ENCODE measurements at regions not wholly inside any gene's neighbourhood (a gene's known extent, or its start where the extent isn't known, plus 50 kb on each side); places are given as distances from the start of the nearest gene placed in this dataset.
"Not testable (repeated sequence)": the region's sequence is repeated elsewhere in the genome, so short reads cannot be mapped to it uniquely, and the experiment has no call there.

- DNase-seq, result no peak
Observed at GRCh38 chr5:97545886-97546535, 363.0 kb upstream of the RIOK2 start.

DNA sequence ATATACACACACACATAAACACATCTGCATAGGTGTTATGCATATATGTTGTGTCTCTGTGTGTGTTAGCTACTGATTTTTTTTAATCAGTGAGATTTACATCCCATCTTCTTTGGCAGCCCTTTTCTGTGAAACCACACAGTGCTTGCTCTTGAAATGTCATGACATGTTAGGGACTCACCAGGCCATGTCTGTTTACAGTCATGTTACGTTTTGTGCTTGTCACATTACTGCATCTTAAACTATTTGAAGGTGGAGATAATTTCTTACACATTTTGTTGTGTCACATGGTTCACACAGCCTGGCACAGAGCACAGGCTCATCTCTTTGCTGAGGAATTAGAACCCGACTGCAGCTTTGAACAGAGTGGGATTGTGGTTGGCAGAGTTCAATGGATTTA lies 364.4 kb upstream of the RIOK2 start:
- DNase-seq, result no peak

GRCh38 chr5:97547999-97548738 lies 365.1 kb upstream of the RIOK2 start:
- no peak for DNase-seq

DNA sequence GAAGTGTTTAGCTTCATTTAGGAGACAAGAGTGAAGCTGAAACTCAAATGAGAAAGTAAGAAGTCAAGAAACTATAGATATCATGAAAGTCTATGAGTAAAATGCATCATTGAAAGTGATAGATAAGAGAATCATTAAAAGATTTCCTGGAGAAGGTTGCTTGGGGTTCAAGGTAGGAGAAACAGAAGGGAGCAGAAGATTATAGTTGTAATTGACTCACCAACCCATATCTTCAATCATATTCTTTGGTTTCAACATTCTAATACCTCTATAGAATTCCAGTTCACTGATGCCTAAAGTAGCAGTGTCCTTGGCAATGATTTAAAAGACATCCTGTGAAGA lies 365.7 kb upstream of the RIOK2 start:
- no peak for DNase-seq

- no peak for DNase-seq
Observed at GRCh38 chr5:97549496-97549895, 366.4 kb upstream of the RIOK2 start.

DNA sequence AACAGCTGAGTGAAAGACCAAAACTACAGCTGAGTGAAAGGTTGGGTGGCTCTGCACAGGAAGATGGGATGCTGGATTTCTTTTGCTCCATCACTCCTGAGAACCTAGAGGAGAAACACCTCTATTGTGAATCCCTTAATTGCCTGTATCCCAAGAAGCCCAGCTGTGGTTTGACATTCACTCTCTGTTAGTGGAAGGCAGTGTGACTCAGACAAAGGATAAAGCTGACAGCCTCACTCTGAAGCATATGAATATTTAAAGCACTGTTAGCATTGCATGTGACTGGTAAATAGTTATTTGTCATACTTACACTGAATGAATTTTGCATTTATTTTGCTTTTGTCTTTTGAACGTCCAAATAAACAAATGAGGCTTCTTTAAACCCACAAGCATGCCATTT lies 367.1 kb upstream of the RIOK2 start:
- no peak for DNase-seq

GRCh38 chr5:97550818-97551217 lies 367.8 kb upstream of the RIOK2 start:
- no peak for DNase-seq

- DNase-seq, result no peak
Observed at GRCh38 chr5:97553604-97554452, 370.8 kb upstream of the RIOK2 start.

GRCh38 chr5:97554977-97555643 lies 372.1 kb upstream of the RIOK2 start:
- DNase-seq, result no peak

GRCh38 chr5:97555644-97555981 lies 372.6 kb upstream of the RIOK2 start:
- no peak for DNase-seq

- no peak for DNase-seq
Observed at GRCh38 chr5:97559827-97560598, 377.0 kb upstream of the RIOK2 start.

- DNase-seq, result no peak
Observed at GRCh38 chr5:97560599-97560993, 377.5 kb upstream of the RIOK2 start.

DNA sequence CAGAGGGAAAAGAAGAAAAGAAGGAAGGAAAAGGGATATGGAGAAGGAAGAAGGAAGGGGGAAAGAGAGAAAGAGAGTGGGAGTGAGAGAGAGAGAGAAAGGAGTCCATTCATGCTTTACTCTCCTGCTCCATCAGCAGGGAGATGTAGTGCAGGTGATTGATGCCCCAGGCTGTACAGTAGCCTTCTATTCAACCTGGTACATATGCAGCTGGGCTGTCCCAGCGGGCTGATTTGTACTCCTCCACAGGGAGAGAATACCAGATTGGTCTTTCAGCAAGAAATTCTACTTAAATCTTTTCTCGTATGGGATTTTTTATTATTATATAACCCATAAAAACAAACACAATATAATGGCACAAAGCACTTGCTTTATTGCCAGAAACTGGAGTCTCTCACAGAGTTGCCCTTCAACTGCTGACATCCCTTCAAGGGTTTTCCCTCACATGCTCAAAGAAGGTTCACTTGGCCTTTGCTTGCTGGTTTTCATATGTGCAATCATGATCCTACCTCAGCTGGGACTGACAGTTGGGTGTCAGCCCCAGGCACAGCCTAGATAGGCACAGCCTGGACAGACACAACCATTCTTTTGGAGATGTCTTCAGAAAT lies 380.1 kb upstream of the RIOK2 start:
- no peak for DNase-seq

DNA sequence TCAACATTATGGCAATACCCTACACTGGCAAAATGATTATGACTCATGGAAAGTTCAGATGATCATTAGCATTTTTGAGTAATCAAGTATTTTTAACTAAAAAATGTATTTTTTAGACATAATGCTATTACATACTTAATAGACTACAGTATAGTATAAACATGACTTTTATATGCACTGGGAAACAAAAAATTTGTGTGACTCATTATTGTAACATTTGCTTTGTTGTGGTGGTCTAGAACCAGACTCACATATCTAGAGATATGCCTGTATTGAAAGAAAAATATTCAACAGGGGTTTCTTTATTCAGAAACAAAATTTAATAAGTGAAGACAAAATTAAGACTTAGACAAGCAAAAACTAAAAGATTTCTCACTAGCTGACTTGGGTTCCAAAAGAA lies 385.3 kb upstream of the RIOK2 start:
- DNase-seq, result no peak

- DNase-seq, result no peak
Observed at GRCh38 chr5:97570242-97570641, 387.2 kb upstream of the RIOK2 start.

DNA sequence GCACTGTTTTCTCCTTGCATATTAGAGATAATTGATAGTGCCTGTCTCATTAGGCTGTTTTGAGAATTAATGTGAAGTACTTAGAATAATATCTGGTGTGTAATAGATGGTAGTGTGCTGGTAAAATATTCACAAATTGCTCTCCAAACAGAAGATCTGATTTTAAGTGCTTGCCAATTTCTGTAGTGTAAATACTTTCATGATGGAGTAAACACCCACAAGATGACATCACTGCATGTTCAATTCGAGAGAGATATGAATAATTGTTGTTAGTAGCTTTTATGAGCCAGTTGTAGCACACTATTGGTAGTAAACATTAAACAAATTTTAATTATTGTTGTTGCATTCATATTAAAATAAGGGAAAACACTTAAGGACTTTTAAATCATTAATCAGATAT lies 392.3 kb upstream of the RIOK2 start:
- no peak for DNase-seq

- DNase-seq, result no peak
Observed at GRCh38 chr5:97576956-97577355, 393.9 kb upstream of the RIOK2 start.

GRCh38 chr5:97579977-97580376 lies 396.9 kb upstream of the RIOK2 start:
- not testable (repeated sequence) for DNase-seq

DNA sequence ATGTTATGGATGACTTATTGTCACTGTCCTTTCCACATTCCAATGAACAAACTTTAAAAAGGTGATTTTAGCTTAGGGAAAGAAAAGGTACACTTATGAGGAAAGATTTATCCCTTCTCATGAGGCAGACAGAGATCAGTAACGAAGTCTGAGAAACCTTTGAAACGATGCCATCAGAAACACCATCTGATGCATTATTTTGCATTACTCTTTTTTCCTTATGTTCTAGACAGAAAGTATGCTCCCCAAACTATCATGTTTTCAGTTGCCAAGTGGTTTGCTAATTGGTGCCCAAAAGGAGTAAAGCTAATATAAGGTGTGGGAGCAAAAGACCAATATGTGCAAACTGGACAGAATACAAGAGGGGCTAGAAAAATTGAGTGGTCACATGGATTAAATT lies 397.7 kb upstream of the RIOK2 start:
- DNase-seq, result no peak

DNA sequence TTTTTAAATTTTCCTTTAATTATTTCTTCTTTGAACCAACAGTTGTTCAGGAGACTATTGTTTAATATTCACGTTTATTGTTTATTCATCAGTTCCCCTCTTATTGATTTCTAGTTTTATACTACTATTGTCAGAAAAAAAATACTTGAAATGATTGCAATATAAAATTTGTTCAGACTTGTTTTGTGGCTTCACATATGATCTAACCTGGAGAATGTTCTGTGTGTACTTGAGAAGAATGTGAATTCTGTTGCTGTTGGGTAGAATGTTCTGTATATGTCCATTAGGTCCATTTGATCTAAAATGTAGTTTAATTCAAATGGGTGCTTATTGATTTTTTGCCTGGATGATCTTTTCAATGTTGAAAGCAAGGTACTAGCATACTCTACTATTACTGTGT lies 408.7 kb upstream of the RIOK2 start:
- DNase-seq, result no peak

- no peak for DNase-seq
Observed at GRCh38 chr5:97600486-97600885, 417.4 kb upstream of the RIOK2 start.

- DNase-seq, result no peak
Observed at GRCh38 chr5:97601651-97602050, 418.6 kb upstream of the RIOK2 start.
